ENCODE measurements at regions not wholly inside any gene's neighbourhood (a gene's known extent, or its start where the extent isn't known, plus 50 kb on each side); places are given as distances from the start of the nearest gene placed in this dataset.

- no peak for TF ChIP-seq CTCF (IDR thresholded peaks at IDR 0.05)
- no peak for TF ChIP-seq POLR2A (IDR thresholded peaks at IDR 0.05)
- TF ChIP-seq POLR2AphosphoS5 (IDR thresholded peaks at IDR 0.05) = no peak
Observed at GRCh38 chr10:54869022-54869421, 68.0 kb upstream of the PCDH15 start.

Measured in prostate gland (tissue), 2 donors.